Stimulated activated CD8-positive, alpha-beta memory T cell treated with anti-CD3 and anti-CD28 coated beads, Interleukin-15, amount 100 ng/mL, for 48 hours (primary cell): ENCODE measurements at regions not wholly inside any gene's neighbourhood (a gene's known extent, or its start where the extent isn't known, plus 50 kb on each side); places are given as distances from the start of the nearest gene placed in this dataset.
"Not testable (repeated sequence)": the region's sequence is repeated elsewhere in the genome, so short reads cannot be mapped to it uniquely, and the experiment has no call there.

Experiments used
- DNase-seq, 2 donors: peaks; one replicate each; pipeline ENCODE4 v3.0.0-alpha.2; 2020; ENCODE audit warnings: low read depth in 2 of 2

- no peak for DNase-seq
Measured at GRCh38 chr10:35898716-35899440, 256.8 kb upstream of the FZD8 start.

DNA sequence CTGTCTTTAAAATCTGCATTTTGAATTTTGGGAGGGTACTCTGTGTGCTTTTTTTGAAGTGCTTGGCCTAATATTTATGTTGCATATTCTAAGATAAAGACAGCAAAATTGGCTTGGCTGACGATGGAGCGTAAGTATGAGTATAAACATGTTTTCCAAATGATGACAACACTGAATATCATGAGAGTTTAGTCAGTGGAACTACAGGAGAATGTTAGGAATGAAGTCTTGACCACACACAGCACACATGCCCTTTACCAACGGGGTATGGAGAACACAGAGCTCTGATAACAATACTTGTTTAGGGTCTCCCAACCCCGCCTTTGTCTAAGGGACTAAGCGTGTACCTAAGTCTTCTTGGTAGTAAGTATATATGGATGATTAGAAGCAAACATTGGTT lies 253.9 kb upstream of the FZD8 start:
- no peak for DNase-seq

GRCh38 chr10:35895331-35895730 lies 253.2 kb upstream of the FZD8 start:
- no peak for DNase-seq

GRCh38 chr10:35892526-35892925 lies 250.4 kb upstream of the FZD8 start:
- DNase-seq: no peak

DNA sequence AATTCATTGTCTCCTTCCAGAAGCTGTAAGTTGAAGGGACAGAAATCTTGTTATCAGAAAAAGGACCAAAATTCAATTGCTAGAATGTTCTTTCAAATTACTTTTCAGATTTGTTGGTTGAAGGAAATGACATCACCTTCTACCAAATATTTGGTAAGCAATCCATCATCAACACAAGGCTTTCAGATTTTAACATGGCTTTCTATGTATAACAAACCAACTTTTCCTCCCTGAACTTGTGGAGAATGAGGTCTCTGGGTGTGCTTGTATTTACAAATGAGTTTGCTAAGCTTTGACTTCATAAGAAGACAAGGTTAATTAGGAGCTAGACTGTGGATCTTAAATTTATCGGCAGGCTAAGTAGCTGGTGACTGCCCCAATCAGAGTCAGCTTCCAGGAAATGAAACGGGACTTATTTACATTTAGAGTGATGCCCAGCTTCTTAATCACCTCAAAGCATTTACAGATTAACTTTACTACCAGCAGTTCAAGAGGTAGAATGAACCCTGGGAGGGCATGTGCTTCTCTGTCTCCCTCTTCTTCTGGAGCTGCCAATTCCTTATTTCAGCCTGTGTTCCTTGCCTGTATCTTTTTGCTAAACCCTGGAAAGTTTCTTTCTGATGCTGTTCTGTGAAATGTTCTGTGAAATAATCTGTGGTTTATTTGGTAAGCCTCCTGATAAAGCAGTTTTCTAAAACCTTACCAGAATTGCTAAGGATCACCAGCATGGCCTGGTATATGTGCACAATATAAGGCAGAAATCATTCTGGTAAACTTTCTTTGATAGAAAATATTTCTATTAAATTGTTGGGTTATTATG lies 248.8 kb upstream of the FZD8 start:
- DNase-seq: no peak

GRCh38 chr10:35889971-35890675 lies 248.0 kb upstream of the FZD8 start:
- DNase-seq: no peak

DNA sequence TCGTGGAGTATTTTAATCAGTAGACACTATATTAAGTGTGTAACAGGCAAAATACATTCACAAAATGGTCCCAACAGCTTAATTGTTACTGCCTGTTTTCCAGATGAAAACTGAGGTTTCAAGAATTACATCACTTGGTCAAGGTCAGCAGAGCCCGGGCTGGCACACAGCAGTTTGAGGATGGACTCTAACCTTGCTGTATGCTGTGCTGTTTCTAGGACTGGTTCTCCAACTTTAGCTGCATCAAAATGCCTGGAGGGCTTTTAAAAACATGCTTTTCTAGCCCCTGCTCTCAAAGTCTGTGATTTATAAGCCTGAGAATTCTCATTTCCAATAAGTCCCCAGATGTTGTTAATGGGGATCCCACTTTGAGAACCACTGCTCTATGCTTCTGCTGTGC lies 247.1 kb upstream of the FZD8 start:
- DNase-seq: no peak

- DNase-seq: no peak
Measured at GRCh38 chr10:35888400-35888799, 246.3 kb upstream of the FZD8 start.

DNA sequence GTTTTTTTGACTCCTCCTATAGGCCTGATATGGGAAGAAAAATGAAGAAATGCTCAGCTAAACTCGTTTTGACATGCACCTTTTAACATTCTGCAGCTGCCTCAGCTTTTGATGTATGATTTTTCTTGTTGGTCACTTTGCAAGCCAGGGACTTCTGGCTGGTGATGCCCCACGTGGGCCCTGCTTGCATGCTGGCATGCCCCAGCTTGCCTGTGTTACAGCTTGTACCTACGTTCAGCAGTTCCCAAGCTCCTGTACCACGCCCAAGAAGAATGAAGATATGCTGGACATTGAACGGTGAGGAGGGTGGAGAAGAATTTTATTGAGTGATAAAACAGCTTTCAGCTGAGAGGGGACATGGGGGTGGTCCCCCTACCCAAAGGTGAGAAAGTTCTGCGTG lies 245.6 kb upstream of the FZD8 start:
- DNase-seq: no peak

DNA sequence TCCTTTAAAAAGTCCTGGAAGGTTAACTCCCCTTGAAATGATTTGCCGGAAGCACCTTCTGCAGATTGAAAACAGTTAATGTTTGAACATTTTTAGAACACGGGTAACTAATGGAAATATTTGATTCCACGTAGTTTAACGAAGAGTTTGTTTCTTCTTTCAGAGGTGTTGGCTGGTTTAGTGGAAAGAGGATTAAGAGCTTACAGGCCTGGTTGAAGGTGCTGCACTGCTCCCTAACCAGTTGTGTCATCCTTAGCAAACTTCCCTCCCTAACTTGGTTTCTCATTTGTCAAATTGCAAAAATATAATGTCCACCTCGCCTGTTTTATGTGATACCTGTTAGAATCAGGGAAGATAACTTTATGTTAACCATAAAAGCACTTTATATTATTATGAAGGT lies 243.0 kb upstream of the FZD8 start:
- DNase-seq: no peak

GRCh38 chr10:35884657-35885071 lies 242.6 kb upstream of the FZD8 start:
- DNase-seq: no peak

DNA sequence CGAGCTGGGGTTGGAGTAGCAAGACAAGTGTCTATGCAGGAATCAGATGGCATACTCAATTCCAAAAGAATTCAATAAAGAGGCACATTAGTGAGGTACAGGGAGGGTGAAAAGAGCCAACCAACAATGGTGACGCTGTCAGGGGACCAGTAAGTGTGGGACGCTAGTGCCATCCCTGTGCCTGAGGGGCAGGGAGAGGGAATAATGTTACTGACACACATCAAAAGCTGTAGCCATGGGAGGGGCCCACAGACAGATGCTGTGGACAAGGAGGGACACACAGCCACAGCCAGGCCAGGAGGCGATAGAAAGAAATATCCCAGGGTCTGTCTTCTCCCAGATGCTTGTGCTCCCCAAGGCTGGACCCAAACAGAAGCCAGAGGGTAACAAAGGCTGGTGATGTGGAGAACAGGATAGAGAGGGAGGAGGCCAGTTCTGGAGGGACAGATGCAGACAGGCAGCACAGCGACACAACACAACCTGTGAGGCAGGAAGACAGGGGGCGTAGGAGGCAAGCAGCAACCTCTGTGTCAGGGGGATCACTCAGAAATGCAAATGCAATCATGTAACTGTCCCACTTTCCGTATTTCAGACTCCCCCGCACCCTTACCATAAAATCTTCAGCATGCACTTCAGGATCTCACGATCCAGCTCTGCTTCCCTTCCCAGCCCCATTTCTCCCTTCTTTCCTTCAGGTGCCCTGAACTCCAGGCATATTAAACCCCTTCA lies 240.5 kb upstream of the FZD8 start:
- no peak for DNase-seq

GRCh38 chr10:35881320-35881719 lies 239.2 kb upstream of the FZD8 start:
- DNase-seq: no peak

GRCh38 chr10:35876248-35876647 lies 234.2 kb upstream of the FZD8 start:
- no peak for DNase-seq

GRCh38 chr10:35875016-35875676 lies 233.1 kb upstream of the FZD8 start:
- no peak for DNase-seq

GRCh38 chr10:35874311-35875015 lies 232.4 kb upstream of the FZD8 start:
- DNase-seq: no peak

- no peak for DNase-seq
Measured at GRCh38 chr10:35872671-35873070, 230.6 kb upstream of the FZD8 start.

DNA sequence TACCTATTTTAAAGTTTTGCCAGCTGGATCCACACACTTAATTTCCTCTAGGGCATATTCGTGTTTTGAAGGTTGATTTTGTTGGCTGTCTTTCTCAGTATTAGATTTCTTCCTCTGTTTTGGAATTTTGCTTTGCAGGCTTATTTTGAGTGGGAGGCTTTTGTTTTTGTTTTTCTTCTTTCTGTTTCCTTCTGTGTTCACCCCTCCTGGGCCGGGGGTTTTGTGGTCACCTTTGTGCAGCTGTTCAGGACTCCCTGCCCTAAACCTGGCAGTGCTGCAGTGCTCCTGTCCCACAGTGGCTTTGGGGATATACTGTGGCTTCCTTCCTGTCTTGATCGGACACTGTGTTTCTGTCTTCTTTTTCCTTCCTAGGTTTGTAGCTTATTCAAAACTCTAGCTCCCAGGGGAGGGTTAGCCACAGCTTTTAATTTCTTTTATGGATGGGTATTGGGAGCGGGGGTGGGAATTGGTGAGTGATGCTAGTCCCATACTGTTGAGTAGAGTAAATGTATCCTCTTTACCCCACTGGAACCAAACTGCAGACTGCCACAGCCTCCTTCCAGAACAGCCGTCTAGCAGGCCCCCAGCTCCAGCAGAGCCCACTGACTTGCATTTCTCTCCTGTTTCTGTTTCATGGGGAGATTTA lies 228.7 kb upstream of the FZD8 start:
- DNase-seq: no peak

DNA sequence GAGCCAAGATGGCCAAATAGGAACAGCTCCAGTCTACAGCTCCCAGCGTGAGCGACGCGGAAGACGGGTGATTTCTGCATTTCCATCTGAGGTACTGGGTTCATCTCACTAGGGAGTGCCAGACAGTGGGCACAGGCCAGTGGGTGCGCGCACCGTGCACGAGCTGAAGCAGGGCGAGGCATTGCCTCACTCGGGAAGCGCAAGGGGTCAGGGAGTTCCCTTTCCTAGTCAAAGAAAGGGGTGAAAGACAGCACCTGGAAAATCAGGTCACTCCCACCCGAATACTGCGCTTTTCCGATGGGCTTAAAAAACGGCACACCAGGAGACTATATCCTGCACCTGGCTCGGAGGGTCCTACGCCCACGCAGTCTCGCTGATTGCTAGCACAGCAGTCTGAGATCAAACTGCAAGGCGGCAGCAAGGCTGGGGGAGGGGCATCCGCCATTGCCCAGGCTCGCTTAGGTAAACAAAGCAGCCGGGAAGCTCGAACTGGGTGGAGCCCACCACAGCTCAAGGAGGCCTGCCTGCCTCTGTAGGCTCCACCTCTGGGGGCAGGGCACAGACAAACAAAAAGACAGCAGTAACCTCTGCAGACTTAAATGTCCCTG lies 216.7 kb upstream of the FZD8 start:
- not testable (repeated sequence) for DNase-seq

GRCh38 chr10:35857860-35858259 lies 215.8 kb upstream of the FZD8 start:
- DNase-seq: no peak
